WTC11 (cell line): ENCODE measurements at regions not wholly inside any gene's neighbourhood (a gene's known extent, or its start where the extent isn't known, plus 50 kb on each side); places are given as distances from the start of the nearest gene placed in this dataset.

ENCODE experiments used
- AFF4 ChIP-seq: sonication (generic); formaldehyde crosslinking; IDR thresholded peaks from 2 replicates; pipeline ENCODE4 v1.8.1; 2023; ENCODE audit warnings: mild to moderate bottlenecking, missing genetic modification reagents, borderline replicate concordance
- CBFB ChIP-seq: sonication (generic); formaldehyde crosslinking; IDR thresholded peaks from 2 replicates; pipeline ENCODE4 v1.8.1; 2022; ENCODE audit warnings: mild to moderate bottlenecking, low read depth, missing genetic modification reagents
- CTCF ChIP-seq: fragments of 200-600 bp; IDR thresholded peaks from 2 replicates; pipeline ENCODE4 v1.8.0; 2022; ENCODE audit warnings: antibody characterized with exemption
- E2F1 ChIP-seq: sonication (generic); formaldehyde crosslinking; IDR thresholded peaks from 2 replicates; pipeline ENCODE4 v1.8.0; 2022; ENCODE audit warnings: mild to moderate bottlenecking, missing genetic modification reagents
- FOXJ3 ChIP-seq: sonication (generic); formaldehyde crosslinking; IDR thresholded peaks from 2 replicates; pipeline ENCODE4 v1.9.0; 2021; ENCODE audit warnings: missing genetic modification reagents, mild to moderate bottlenecking, borderline replicate concordance
- MAX ChIP-seq: sonication (generic); formaldehyde crosslinking; IDR thresholded peaks from 2 replicates; pipeline ENCODE4 v1.8.0; 2022; ENCODE audit warnings: mild to moderate bottlenecking, missing genetic modification reagents
- NFE2L1 ChIP-seq: sonication (generic); formaldehyde crosslinking; IDR thresholded peaks from 2 replicates; pipeline ENCODE4 v1.8.1; 2023; ENCODE audit warnings: missing genetic modification reagents
- NFYB ChIP-seq: sonication (generic); formaldehyde crosslinking; conservative IDR thresholded peaks from 2 replicates; pipeline ENCODE4 v1.8.0; 2022; ENCODE audit warnings: low read depth, missing genetic modification reagents
- PRDM15 ChIP-seq: sonication (generic); formaldehyde crosslinking; IDR thresholded peaks from 2 replicates; pipeline ENCODE4 v1.8.0; 2022; ENCODE audit warnings: missing genetic modification reagents

- TF ChIP-seq CTCF: no peak
- no peak for TF ChIP-seq AFF4 (CRISPR knock-in tag)
- TF ChIP-seq NFE2L1 (CRISPR knock-in tag): no peak
- TF ChIP-seq MAX (CRISPR knock-in tag): no peak
- no peak for TF ChIP-seq CBFB (CRISPR knock-in tag)
- no peak for TF ChIP-seq NFYB (CRISPR knock-in tag)
- TF ChIP-seq E2F1 (CRISPR knock-in tag): no peak
- no peak for TF ChIP-seq FOXJ3 (CRISPR knock-in tag)
- TF ChIP-seq PRDM15 (CRISPR knock-in tag): no peak
Observed at GRCh38 chr5:121525706-121526105, 326.0 kb upstream of the FTMT start.
